Fibroblast of lung (primary cell): ENCODE measurements at regions not wholly inside any gene's neighbourhood (a gene's known extent, or its start where the extent isn't known, plus 50 kb on each side); places are given as distances from the start of the nearest gene placed in this dataset.

Experiments
- CTCF ChIP-seq, 2 donors: IDR thresholded peaks in 1 of 2; conservative IDR thresholded peaks in 1 of 2; 1 replicate in 1 of 2; 2 replicates in 1 of 2; pipeline ENCODE4 v1.5.1; 2011 to 2012; ENCODE audit warnings: low read length in 2 of 2, control low read depth in 1 of 2, inconsistent platforms in 1 of 2, low read depth in 1 of 2, mild to moderate bottlenecking in 1 of 2
- EZH2 ChIP-seq: IDR thresholded peaks from 2 replicates; pipeline ENCODE4 v1.5.1; 2012; ENCODE audit warnings: low read length, control low read depth, mild to moderate bottlenecking; ENCODE audit errors: missing control alignments

- no peak for TF ChIP-seq CTCF (conservative IDR thresholded peaks at IDR 0.05 in 1 of 2, IDR thresholded peaks at IDR 0.05 in 1 of 2; ENCODE audit: low read depth in 1 of 2, low read length in 2 of 2)
- TF ChIP-seq EZH2 = no peak
These were observed 216.4 kb downstream of the SEC23IP start for GRCh38 chr10:120108916-120109315.
